HG03571 (cell line): ENCODE measurements at regions not wholly inside any gene's neighbourhood (a gene's known extent, or its start where the extent isn't known, plus 50 kb on each side); places are given as distances from the start of the nearest gene placed in this dataset.
"Not testable (repeated sequence)": the region's sequence is repeated elsewhere in the genome, so short reads cannot be mapped to it uniquely, and the experiment has no call there.

ENCODE experiments used
- ATAC-seq: cut with Tn5 transposase; IDR thresholded peaks from one replicate; pipeline ENCODE4 v1.9.1; 2021; ENCODE audit not compliant: unreplicated experiment

DNA sequence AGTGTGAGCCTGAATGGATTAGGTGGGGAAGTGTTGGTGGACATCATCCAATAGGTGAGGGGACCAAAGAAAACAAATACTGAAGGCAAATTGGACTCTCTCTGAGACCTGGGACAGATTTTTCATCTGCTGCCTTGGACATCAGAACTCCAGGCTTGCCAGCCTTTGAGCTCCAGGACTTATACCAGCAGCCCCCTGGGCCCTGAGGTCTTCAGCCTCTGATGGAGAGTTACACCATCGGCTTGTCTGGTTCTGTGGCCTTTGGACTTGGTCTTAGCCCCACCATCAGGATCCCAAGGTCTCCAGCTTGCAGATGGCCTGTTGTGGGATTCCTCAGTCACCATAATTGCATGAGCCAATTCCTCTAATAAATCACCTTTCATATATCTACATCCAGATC lies 80.8 kb upstream of the SLC8A3 start:
- ATAC-seq = no peak

DNA sequence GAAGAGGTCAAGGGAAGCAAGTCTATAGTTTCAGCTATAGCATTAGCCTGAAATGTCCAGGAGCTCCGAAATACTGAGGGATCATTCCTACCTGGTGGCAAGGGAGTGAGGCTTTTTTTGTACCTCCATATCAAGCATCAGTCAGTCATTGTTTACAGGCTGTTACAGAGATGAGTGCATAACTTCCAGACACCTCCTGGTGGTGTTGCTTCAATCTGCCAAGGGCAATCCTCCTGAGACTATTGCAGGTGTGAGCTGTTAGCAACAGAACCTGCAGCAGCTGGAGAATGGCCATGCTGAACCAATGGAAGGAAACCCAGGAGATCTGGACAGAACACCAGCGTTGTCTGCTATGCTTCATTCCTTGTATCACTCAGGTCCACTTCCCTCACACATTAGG lies 80.0 kb upstream of the SLC8A3 start:
- ATAC-seq = no peak

DNA sequence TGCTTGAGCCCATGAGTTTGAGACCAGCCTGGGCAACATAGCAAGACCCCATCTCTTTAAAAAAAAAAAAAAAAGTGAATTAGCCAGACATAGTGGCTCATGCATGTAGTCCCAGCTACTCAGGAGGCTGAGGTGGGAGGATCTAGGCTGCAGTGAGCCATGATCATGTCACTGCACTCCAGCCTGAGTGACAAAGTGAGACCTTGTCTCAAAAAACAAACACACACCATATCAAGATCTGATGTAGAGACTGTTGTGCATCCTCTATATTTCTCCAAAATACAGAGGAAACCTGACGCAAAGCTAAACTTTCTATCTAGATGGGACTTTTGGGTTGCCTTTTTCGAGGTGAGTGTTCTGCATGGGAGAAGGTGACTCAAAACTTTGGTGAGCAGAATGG lies 77.4 kb upstream of the SLC8A3 start:
- no peak for ATAC-seq

DNA sequence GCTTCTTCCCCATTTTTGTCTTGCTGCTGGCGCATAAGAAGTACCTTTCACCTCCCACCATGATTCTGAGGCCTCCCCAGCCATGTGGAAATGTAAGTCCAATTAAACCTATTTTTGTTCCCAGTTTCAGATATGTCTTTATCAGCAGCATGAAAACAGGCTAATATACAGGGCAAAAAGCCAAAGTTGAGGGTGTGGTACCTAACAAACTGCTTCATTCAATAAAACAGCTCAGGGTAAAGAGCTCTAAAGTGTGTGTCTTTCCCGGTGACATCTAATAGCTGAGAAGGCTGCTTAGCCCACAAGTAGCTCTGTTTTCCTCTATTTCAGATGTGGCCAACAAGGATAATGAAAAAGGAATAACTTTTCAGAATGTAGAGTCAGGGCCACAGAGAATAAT lies 76.7 kb upstream of the SLC8A3 start:
- ATAC-seq = no peak

DNA sequence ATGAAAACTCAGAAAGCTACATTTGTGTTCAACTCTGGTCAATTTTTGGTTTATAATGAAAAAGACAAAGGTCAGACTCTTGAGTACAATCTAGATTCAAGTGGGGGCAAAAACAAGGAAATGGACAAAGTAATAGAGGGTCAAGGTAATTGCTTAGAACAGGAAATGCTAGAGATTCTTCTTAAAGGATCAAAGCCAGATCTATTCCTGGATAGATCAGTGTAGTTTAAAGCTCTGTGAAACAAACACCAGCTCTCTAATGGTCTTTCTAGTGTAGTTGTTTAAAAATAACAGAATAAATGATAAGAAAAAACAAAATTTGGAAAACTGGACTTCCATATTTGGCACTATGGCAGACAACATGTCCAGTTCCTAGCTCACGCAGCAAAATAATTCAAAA lies 70.7 kb upstream of the SLC8A3 start:
- no peak for ATAC-seq

DNA sequence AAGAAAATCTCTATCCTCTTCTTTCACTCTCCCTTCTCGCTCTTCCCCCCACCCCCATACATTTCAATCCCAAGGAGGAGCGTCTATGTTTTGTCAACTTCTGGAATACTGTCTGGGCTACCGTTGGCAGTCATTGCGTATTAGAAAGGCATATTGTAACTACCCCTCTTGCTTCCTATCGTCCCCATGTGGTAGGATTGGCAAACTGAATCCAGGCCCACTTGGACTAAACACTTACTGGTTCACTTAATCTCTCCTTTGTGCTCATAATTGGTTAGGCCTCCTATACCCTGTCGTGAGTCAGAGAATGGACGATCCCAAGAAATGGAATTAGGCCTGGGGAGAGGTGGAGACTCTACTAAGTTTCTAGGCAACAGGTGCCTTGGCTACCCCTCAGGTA lies 68.8 kb upstream of the SLC8A3 start:
- no peak for ATAC-seq

DNA sequence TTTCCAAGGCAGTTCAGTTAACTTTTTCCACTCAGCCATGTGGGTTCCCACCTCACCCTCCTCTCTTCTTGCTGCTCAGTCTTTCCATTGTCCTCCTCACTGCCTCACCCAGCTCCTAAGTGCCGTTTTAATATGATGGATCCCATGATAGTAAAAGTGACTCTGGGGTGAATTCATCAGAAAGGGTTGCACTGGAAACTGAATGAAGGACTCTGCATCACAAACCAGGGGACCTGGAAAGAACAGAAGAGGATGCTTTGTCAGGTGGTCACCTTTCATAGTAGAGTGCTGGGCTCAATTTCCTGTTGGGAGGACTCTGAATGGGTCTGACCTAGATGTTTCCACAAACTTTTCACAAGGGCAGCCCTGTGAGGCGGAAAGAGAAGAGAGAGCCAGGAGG lies 67.8 kb upstream of the SLC8A3 start:
- no peak for ATAC-seq

DNA sequence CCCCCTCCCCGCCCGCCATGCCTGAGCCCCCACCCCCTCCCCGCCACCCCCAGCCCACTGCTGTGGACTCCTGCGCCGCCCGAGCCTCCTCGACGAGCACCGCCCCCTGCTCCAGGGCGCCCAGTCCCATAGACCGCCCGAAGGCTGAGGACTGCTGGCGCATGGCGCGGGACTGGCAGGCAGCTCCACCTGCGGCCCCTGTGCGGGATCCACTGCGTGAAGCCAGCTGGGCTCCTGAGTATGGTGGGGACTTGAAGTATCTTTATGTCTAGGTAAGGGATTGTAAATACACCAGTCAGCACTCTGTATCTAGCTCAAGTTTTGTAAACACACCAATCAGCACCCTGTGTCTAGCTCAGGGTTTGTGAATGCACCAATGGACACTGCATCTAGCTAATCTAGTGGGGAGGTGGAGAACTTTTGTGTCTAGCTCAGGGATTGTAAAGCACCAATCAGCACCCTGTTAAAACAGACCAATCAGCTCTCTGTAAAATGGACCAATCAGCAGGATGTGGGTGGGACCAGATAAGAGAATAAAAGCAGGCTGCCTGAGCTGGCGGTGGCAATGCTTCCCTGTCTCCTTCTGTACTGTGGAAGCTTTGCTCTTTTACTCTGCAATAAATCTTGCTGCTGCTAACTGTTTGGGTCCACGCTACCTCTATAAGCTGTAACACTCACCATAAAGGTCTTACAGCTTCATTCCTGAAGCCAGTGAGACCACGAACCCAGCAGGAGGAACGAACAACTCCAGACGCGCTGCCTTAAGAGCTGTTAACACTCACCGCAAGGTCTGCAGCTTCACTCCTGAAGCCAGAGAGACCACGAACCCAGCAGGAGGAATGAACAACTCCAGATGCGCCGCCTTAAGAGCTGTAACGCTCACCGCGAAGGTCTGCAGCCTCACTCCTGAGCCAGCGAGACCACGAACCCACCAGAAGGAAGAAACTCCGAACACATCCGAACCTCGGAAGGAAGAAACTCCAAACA lies 66.6 kb upstream of the SLC8A3 start:
- ATAC-seq = not testable (repeated sequence)

DNA sequence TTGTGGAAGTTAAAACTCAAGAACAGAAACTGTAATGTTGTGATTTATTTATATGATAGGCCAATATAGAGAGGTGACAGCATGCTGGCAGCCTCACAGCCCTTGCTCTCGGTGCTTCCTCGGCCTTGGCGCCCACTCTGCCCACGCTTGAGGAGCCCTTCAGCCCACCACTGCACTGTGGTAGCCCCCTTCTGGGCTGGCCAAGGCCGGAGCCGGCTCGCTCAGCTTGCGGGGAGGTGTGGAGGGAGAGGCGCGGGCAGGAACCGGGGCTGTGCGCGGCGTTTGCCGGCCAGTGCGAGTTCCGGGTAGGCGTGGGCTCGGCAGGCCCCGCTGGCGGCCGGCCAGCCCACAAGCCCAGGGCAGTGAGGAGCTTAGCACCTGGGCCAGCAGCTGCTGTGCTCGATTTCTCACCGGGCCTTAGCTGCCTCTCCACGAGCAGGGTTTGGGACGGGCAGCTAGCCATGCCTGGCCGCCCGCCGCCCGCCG lies 65.8 kb upstream of the SLC8A3 start:
- ATAC-seq = no peak

DNA sequence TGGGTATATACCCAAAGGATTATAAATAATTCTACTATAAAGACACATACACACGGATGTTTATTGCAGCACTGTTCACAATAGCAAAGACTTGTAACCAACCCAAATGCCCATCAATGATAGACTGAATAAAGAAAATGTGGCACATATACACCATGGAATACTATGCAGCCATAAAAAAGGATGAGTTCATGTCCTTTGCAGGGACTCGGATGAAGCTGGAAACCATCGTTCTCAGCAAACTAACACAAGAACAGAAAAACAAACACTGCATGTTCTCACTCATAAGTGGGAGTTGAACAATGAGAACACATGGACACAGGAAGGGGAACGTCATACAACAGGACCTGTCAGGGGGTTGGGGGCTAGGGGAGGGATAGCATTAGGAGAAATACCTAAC lies 64.8 kb upstream of the SLC8A3 start:
- not testable (repeated sequence) for ATAC-seq

DNA sequence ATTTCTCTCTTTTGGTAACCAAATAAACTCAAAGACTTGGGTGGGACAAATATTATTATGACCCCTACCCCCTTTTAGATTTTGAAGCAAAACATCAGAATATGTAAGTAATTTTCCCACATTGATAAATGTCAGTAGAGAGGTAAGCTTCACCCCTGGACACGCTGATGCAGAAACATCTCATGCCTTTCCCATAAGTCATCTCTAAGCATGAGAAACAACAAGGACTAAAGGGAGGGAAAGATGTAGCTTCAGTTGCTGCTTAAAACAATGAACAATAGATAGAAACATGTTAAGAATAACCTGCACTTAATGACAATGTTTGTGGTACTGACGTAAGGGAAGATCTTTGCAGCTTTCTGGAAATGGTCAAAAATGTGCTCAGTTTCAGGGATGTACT lies 56.3 kb upstream of the SLC8A3 start:
- no peak for ATAC-seq

DNA sequence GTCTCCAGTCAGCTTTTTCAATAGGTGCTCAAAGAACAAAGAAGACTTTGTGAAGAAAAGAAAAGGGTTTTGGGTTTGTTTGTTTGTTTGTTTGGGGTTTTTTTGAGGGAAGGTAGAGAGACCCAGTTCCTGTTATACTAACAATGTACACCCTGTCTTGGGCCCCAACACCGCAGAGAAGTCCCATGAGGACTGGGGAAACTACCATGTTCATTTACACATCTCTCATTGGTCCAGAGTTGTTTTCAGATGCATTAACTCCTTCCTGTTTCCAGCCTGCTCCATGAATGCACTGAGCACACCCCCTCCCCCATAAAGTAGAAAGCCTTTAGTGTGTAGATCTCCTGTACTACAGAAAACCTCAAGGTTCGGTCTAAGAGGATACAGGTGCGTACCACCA lies 51.1 kb upstream of the SLC8A3 start:
- ATAC-seq = peak; percentile 89

DNA sequence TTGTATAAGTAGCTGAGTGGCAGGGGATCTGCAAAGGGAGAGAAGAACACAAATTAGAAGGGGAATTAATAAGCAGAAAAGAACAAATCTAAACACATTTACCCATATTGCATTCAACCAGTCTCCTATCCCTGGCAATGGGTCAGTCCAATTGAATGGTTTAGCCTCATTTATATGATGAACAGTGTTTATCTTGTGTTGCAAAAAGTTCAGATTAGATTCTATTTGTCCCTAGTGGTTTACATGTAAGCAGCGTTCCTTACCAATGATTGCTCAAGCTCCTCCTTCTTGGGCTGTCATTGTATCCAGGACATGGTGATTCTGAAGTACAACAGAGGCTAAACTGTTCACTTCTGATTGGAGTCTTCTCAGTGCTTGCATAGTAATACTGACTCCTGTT lies 49.9 kb upstream of the SLC8A3 start:
- not testable (repeated sequence) for ATAC-seq
